ENCODE measurements at regions not wholly inside any gene's neighbourhood (a gene's known extent, or its start where the extent isn't known, plus 50 kb on each side); places are given as distances from the start of the nearest gene placed in this dataset.
"Not testable (repeated sequence)": the region's sequence is repeated elsewhere in the genome, so short reads cannot be mapped to it uniquely, and the experiment has no call there.

GRCh38 chr22:25453058-25453457 is 111.4 kb upstream of the GRK3 start:
- Histone ChIP-seq H3K9ac (ENCODE audit: insufficient read length) (no peak overlapping the region), H3K9me3 (ENCODE audit: low read depth, low read length) (no peaks in the 10 kb centered on the region), H3K27ac (no peak overlapping the region), H3K4me3 (no peak overlapping the region), H3K36me3 (ENCODE audit: insufficient read depth, low read length) (peaks cover 26% of the 10 kb centered on the region)
- TF ChIP-seq POLR2AphosphoS5 (IDR thresholded peaks at IDR 0.05; ENCODE audit: borderline replicate concordance, low read depth, low read length) (no peak), EZH2 (IDR thresholded peaks at IDR 0.05) (no peak), FOXP2 (optimal IDR thresholded peaks at IDR 0.05; ENCODE audit: control extremely low read depth, extremely low read length, insufficient read depth) (no peak)
- no peak for DNase-seq (ENCODE audit: low read depth, low spot score)

GRCh38 chr22:25453557-25453956 is 110.9 kb upstream of the GRK3 start:
- H3K27ac ChIP-seq: no peak overlapping the region
- H3K9me3 ChIP-seq (ENCODE audit: low read depth, low read length): no peaks in the 10 kb centered on the region
- no peak for DNase-seq (ENCODE audit: low read depth, low spot score)
- TF ChIP-seq FOXP2 (optimal IDR thresholded peaks at IDR 0.05; ENCODE audit: control extremely low read depth, extremely low read length, insufficient read depth) (no peak), EZH2 (IDR thresholded peaks at IDR 0.05) (no peak), POLR2AphosphoS5 (IDR thresholded peaks at IDR 0.05; ENCODE audit: borderline replicate concordance, low read depth, low read length) (no peak)
- no peak overlapping the region for H3K4me3 ChIP-seq
- no peak overlapping the region for H3K9ac ChIP-seq (ENCODE audit: insufficient read length)
- H3K36me3 ChIP-seq (ENCODE audit: insufficient read depth, low read length): peaks cover 28% of the 10 kb centered on the region

- not testable (repeated sequence) for H3K27ac ChIP-seq; H3K4me3 ChIP-seq; H3K9ac ChIP-seq (ENCODE audit: insufficient read length); DNase-seq (ENCODE audit: low read depth, low spot score); H3K9me3 ChIP-seq (ENCODE audit: low read depth, low read length)
- H3K36me3 ChIP-seq (ENCODE audit: insufficient read depth, low read length): peaks cover 51% of the 10 kb centered on the region
Measured at GRCh38 chr22:25456300-25457043, 108.0 kb upstream of the GRK3 start.

GRCh38 chr22:25458631-25459030 is 105.8 kb upstream of the GRK3 start:
- not testable (repeated sequence) for H3K27ac ChIP-seq; H3K9ac ChIP-seq (ENCODE audit: insufficient read length); H3K4me3 ChIP-seq; DNase-seq (ENCODE audit: low read depth, low spot score); H3K9me3 ChIP-seq (ENCODE audit: low read depth, low read length)
- peaks cover 45% of the 10 kb centered on the region for H3K36me3 ChIP-seq (ENCODE audit: insufficient read depth, low read length)

- H3K36me3 ChIP-seq (ENCODE audit: insufficient read depth, low read length): peaks cover 35% of the 10 kb centered on the region; the same call in 1 of the 2 replicates
- not testable (repeated sequence) for DNase-seq (ENCODE audit: low read depth, low spot score); H3K27ac ChIP-seq; H3K9me3 ChIP-seq (ENCODE audit: low read depth, low read length); H3K9ac ChIP-seq (ENCODE audit: insufficient read length); H3K4me3 ChIP-seq
Measured at GRCh38 chr22:25460682-25461081, 103.8 kb upstream of the GRK3 start.

- H3K9ac ChIP-seq (ENCODE audit: insufficient read length): no peak overlapping the region
- no peak overlapping the region for H3K27ac ChIP-seq
- no peak overlapping the region for H3K4me3 ChIP-seq
- peaks cover 38% of the 10 kb centered on the region; the same call in 1 of the 2 replicates for H3K36me3 ChIP-seq (ENCODE audit: insufficient read depth, low read length)
- no peak for DNase-seq (ENCODE audit: low read depth, low spot score)
- H3K9me3 ChIP-seq (ENCODE audit: low read depth, low read length): no peaks in the 10 kb centered on the region
- TF ChIP-seq FOXP2 (optimal IDR thresholded peaks at IDR 0.05; ENCODE audit: control extremely low read depth, extremely low read length, insufficient read depth): no peak
- TF ChIP-seq EZH2 (IDR thresholded peaks at IDR 0.05): no peak
- TF ChIP-seq POLR2AphosphoS5 (IDR thresholded peaks at IDR 0.05; ENCODE audit: borderline replicate concordance, low read depth, low read length): no peak
Measured at GRCh38 chr22:25461301-25461700, 103.2 kb upstream of the GRK3 start.

DNA sequence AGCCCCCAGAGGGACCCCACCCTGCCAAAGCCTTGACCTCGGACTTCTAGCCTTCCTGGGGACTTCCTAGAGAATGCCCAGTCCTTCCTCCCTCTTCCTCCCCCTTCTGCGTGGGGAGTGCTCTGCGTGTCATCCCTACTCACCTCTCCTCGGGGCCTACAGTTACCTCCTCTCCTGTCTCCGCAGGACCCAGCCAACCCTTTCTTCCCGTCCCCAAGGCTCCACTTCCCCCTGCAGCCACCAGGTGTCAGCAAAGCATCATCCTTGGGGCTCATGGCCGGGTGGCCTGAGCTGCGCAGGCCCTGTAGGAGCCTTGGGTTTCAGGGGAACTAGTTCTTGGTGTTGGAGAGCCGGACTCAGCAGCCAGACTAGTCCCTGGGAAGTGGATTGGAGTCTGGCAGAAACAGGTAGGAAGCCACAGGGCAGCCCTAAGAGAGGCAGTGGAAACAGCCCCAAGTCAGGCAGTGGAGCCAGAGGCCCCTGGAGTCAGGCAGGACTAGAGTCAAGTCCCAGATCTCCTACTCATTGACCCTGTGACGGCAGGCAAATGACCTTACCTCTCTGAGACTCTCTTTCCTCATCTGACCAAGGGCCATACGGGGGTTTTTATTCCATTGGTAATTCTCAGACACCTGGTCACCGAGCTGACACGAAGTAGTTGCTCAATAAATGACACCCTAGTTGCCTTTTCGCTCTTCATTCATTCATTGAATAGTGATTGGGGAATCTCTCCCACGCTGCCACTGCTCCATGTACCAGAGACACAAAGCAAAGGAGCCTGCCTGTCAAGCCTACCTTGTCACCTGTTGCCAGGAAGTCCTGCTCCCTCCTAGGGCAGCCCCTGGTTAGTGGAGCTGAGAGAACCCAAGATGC is 101.8 kb upstream of the GRK3 start:
- not testable (repeated sequence) for H3K9ac ChIP-seq (ENCODE audit: insufficient read length); H3K9me3 ChIP-seq (ENCODE audit: low read depth, low read length); H3K27ac ChIP-seq; DNase-seq (ENCODE audit: low read depth, low spot score); H3K4me3 ChIP-seq
- TF ChIP-seq POLR2AphosphoS5 (IDR thresholded peaks at IDR 0.05; ENCODE audit: borderline replicate concordance, low read depth, low read length): peak; percentile 34; the same call in 1 of the 2 replicates
- peaks cover 34% of the 10 kb centered on the region; the same call in 1 of the 2 replicates for H3K36me3 ChIP-seq (ENCODE audit: insufficient read depth, low read length)

DNA sequence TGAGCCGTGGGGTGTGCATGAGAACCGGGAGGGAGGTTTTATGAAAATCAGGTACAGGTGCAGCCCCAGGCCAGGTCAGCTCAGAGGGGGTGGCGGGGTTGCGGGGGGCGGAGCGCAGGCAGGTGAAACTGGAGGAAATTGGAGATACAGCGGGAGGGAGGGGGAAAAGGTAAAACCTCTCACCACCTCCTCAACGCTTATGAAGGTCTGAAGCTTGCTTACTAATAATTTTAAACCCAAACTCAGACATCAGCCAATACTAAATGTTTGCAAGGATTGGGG is 101.2 kb upstream of the GRK3 start:
- H3K4me3 ChIP-seq; DNase-seq (ENCODE audit: low read depth, low spot score); H3K27ac ChIP-seq; H3K9ac ChIP-seq (ENCODE audit: insufficient read length); H3K9me3 ChIP-seq (ENCODE audit: low read depth, low read length): not testable (repeated sequence)
- peaks cover 34% of the 10 kb centered on the region; the same call in 1 of the 2 replicates for H3K36me3 ChIP-seq (ENCODE audit: insufficient read depth, low read length)

DNA sequence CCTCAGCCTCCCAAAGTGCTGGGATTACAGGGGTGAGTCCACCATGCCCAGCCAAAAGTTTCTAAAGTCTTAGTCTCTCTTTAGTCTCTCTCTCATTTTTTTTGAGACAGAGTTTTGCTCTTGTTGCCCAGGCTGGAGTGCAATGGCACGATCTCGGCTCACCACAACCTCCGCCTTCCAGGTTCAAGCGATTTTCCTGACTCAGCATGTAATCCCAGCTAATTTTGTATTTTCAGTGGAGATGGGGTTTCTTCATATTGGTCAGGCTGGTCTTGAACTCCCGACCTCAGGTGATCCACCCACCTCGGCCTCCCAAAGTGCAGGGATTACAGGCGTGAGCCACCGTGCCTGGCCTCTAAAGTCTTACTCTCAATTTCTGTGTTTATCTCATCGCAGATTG is 100.1 kb upstream of the GRK3 start:
- peaks cover 25% of the 10 kb centered on the region; the same call in 1 of the 2 replicates for H3K36me3 ChIP-seq (ENCODE audit: insufficient read depth, low read length)
- not testable (repeated sequence) for H3K27ac ChIP-seq; DNase-seq (ENCODE audit: low read depth, low spot score); H3K4me3 ChIP-seq; H3K9ac ChIP-seq (ENCODE audit: insufficient read length); H3K9me3 ChIP-seq (ENCODE audit: low read depth, low read length)
